GM12865 (cell line): ENCODE measurements at regions not wholly inside any gene's neighbourhood (a gene's known extent, or its start where the extent isn't known, plus 50 kb on each side); places are given as distances from the start of the nearest gene placed in this dataset.

ENCODE experiments used
- DNase-seq: peaks from one replicate; pipeline ENCODE4 v3.0.0; 2010; ENCODE audit warnings: low read depth
- H3K4me3 ChIP-seq: 2 replicates; pipeline ENCODE4 v1.5.1; 2011; ENCODE audit warnings: mild to moderate bottlenecking, low read depth, low read length, control low read depth
- CTCF ChIP-seq: IDR thresholded peaks from 2 replicates; pipeline ENCODE4 v1.5.1; 2011; ENCODE audit warnings: low read length, control low read depth, low read depth, inconsistent platforms; ENCODE audit not compliant: insufficient read depth; ENCODE audit errors: missing control alignments

GRCh38 chr10:2701802-2702201 lies 365.5 kb upstream of the PFKP start:
- DNase-seq: no peak
- no peak for TF ChIP-seq CTCF
- H3K4me3 ChIP-seq: no peak overlapping the region

- TF ChIP-seq CTCF: no peak
- DNase-seq: peak; percentile 26
- H3K4me3 ChIP-seq: no peak overlapping the region
These were observed 366.6 kb upstream of the PFKP start for GRCh38 chr10:2700626-2701305.

- H3K4me3 ChIP-seq: no peak overlapping the region
- no peak for TF ChIP-seq CTCF
- no peak for DNase-seq
These were observed 378.4 kb upstream of the PFKP start for GRCh38 chr10:2688958-2689357.

GRCh38 chr10:2686691-2687090 lies 380.7 kb upstream of the PFKP start:
- no peak overlapping the region for H3K4me3 ChIP-seq
- no peak for TF ChIP-seq CTCF
- no peak for DNase-seq

DNA sequence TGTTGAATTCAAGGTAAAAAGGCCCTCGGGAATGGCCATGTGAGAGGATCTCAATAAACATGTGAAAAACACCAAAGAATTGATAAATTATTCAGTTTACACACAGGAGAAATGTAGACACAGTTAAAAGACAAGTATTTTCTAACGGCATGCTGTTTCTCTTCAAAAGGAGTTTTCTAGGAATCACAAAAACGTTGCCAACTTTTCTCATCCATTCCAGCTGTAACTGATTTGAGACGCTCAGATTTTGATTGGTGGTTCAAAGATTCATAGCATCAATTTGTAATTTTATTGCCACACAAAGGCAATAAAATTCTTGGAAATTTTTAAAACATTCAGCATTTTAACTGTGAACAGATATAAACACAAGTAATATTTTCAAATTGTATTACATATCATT lies 384.9 kb upstream of the PFKP start:
- DNase-seq: no peak

DNA sequence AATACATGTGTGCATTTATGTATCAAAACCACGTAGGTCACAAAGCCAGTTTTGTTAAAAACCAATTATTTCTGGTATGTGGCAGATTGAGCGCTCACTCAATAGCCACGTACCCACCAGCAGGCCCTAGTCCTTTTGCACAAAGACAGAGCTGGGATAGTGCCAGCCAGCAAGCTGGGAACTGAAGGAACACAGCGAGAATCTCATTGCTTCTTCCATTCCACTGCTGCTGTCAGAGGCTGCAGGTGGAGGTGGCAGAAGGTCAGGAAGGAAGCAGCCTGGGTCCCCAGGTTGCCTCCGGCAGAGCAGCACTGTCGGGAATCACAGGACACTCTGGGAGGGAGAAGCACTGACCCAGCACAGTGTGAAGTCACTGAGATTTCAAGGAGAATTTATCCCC lies 385.5 kb upstream of the PFKP start:
- no peak for DNase-seq
- TF ChIP-seq CTCF: no peak
- no peak overlapping the region for H3K4me3 ChIP-seq

More for the DNA sequence above, 384.9 kb upstream of the PFKP start:
- no peak overlapping the region for H3K4me3 ChIP-seq
- no peak for TF ChIP-seq CTCF

DNA sequence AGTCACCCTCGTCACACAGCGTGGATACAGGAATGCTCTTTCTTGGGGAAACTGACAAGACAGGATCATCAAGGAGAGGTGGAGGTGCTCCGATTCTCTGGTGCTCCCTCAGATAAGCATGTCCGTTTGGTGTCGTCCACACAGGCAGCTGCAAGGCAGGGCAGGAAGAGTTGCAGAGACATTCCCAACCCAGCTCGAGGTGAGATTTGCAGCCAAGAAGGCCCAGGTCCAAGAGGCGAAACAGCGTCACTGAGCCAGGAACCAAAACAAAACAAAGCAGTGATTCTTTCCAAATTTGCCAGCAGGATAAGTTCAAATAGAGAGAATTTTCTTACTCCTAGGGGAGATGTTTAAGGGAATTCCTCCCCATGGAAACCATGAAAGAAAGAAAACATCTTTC lies 386.5 kb upstream of the PFKP start:
- no peak for DNase-seq
- no peak for TF ChIP-seq CTCF
- no peak overlapping the region for H3K4me3 ChIP-seq
